Sigmoid colon (tissue), 6 donors: ENCODE measurements at regions not wholly inside any gene's neighbourhood (a gene's known extent, or its start where the extent isn't known, plus 50 kb on each side); places are given as distances from the start of the nearest gene placed in this dataset.

Experiments
- DNase-seq: peaks from one replicate; pipeline ENCODE4 v3.0.0-alpha.2; 2019
- H3K27ac ChIP-seq, 4 donors: fragments of 200-600 bp; sonication (generic); one replicate each; pipeline ENCODE4 v1.5.1; 2016 to 2019; ENCODE audit warnings: mild to moderate bottlenecking in 1 of 4
- H3K27me3 ChIP-seq, 3 donors: fragments of 200-600 bp; sonication (generic); one replicate each; pipeline ENCODE4 v1.5.1; 2019; ENCODE audit warnings: mild to moderate bottlenecking in 1 of 3
- H3K36me3 ChIP-seq, 4 donors: fragments of 200-600 bp; sonication (generic); one replicate each; pipeline ENCODE4 v1.5.1; 2016 to 2019
- H3K4me1 ChIP-seq, 4 donors: fragments of 200-600 bp; sonication (generic); one replicate each; pipeline ENCODE4 v1.5.1; 2017 to 2019
- H3K4me3 ChIP-seq, 4 donors: fragments of 200-600 bp; sonication (generic); one replicate each; pipeline ENCODE4 v1.5.1; 2017 to 2019; ENCODE audit warnings: mild to moderate bottlenecking in 2 of 4, moderate library complexity in 1 of 4
- H3K9me3 ChIP-seq, 4 donors: fragments of 200-600 bp in 3 of 4; sonication (generic) in 3 of 4; one replicate each; pipeline versions ENCODE4 v1.5.1 to v1.6.1; 2013 to 2019
- EP300 ChIP-seq, 4 donors: sonication (generic); formaldehyde crosslinking; IDR thresholded peaks; one replicate each; pipeline ENCODE4 v1.6.1; 2017; ENCODE audit warnings: antibody characterized with exemption in 4 of 4
- POLR2A ChIP-seq, 2 donors: fragments of 450-650 bp; IDR thresholded peaks; one replicate each; pipeline ENCODE4 v1.6.1; 2016; ENCODE audit warnings: antibody characterized with exemption in 2 of 2, mild to moderate bottlenecking in 2 of 2, moderate library complexity in 2 of 2
- POLR2AphosphoS5 ChIP-seq, 4 donors: sonication (generic); formaldehyde crosslinking; IDR thresholded peaks; one replicate each; pipeline ENCODE4 v1.6.1; 2017; ENCODE audit warnings: antibody characterized with exemption in 4 of 4
- WGBS, 2 donors: extraction: QIAGEN DNeasy Blood & Tissue Kit; methylation state at CpG; one replicate each; pipeline ENCODE4 v1.1.7; 2013; 5-methylcytosine and 5-hydroxymethylcytosine counted together
- intact Hi-C: fragments of 100-400 bp; cut with DNase I; formaldehyde crosslinking; loops from one replicate; pipeline ENCODE4 v1.15.1; 2023
- TF ChIP-seq, protein P1 (sequence below), 4 experiments: fragments of 450-650 bp in 3 of 4; fragments of 200-600 bp in 1 of 4; IDR thresholded peaks; one replicate each; pipeline ENCODE4 v1.5.1; 2016 to 2019; ENCODE audit warnings: antibody characterized with exemption in 4 of 4, mild to moderate bottlenecking in 3 of 4, moderate library complexity in 2 of 4
- donor health status: healthy with polysubstance abuse.
- donor health status: healthy.

DNA sequence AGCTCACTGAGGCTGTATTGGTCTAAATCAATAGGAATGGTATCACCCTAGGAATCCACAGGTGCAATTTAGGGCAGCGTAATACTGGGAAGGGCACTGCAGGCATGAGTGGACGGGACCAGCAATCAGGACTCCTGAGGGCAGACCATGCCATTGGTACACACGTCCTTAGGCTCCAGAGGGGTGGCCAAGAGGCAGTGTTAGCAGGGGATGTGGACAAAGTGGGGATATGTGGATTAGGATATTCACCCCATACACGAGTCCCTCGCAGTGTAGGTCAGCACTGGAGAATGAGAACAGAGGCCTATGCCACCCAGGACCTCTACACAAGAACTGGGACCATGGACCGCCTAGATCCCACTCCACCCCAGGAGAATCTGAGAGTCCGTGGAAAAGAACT is 389.8 kb downstream of the BCL11A start:
- 90 to 94% methylated on average over 7 of the region's 7 CpGs for WGBS, 2 donors
- DNase-seq: no peak
- Histone ChIP-seq H3K4me3 (no peak overlapping the region), H3K9me3 (no peaks in the 10 kb centered on the region), H3K27ac (no peak overlapping the region), H3K4me1 (no peaks in the 10 kb centered on the region), H3K36me3 (no peaks in the 10 kb centered on the region), H3K27me3 (no peaks in the 10 kb centered on the region)
- TF ChIP-seq, protein P1, sequence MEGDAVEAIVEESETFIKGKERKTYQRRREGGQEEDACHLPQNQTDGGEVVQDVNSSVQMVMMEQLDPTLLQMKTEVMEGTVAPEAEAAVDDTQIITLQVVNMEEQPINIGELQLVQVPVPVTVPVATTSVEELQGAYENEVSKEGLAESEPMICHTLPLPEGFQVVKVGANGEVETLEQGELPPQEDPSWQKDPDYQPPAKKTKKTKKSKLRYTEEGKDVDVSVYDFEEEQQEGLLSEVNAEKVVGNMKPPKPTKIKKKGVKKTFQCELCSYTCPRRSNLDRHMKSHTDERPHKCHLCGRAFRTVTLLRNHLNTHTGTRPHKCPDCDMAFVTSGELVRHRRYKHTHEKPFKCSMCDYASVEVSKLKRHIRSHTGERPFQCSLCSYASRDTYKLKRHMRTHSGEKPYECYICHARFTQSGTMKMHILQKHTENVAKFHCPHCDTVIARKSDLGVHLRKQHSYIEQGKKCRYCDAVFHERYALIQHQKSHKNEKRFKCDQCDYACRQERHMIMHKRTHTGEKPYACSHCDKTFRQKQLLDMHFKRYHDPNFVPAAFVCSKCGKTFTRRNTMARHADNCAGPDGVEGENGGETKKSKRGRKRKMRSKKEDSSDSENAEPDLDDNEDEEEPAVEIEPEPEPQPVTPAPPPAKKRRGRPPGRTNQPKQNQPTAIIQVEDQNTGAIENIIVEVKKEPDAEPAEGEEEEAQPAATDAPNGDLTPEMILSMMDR (IDR thresholded peaks at IDR 0.05): no peak
- TF ChIP-seq EP300 (IDR thresholded peaks at IDR 0.05): no peak
- no peak for TF ChIP-seq POLR2A (IDR thresholded peaks at IDR 0.05)
- TF ChIP-seq POLR2AphosphoS5 (IDR thresholded peaks at IDR 0.05): no peak
- intact Hi-C loops: no loop called here

DNA sequence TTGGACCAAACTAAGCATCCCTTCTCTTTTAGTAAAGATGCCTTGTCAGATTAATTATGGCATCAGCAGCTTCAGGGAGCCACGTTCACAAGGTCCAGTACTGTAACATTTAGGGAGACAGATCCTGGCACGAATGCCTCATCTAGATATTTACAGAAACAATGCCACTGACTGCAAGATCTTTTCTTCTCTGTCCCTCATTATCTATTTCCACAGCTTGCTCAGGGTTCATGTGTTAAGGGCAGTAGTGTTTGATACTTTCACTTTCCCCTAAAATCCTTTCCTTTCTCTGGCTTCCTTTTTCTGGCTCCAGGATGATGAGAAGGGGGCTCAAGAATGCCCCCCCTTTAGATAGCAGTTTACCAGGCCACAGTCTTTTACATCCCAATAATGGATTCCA is 393.9 kb downstream of the BCL11A start:
- Histone ChIP-seq H3K4me3 (no peak overlapping the region), H3K27ac (no peak overlapping the region), H3K4me1 (no peaks in the 10 kb centered on the region), H3K36me3 (no peaks in the 10 kb centered on the region), H3K27me3 (no peaks in the 10 kb centered on the region), H3K9me3 (no peaks in the 10 kb centered on the region)
- TF ChIP-seq POLR2A (IDR thresholded peaks at IDR 0.05): no peak
- TF ChIP-seq POLR2AphosphoS5 (IDR thresholded peaks at IDR 0.05): no peak
- no peak for TF ChIP-seq EP300 (IDR thresholded peaks at IDR 0.05)
- TF ChIP-seq, protein P1 (IDR thresholded peaks at IDR 0.05): no peak
- intact Hi-C loops: no loop called here
- DNase-seq: no peak
- WGBS, 2 donors: 39 to 43% methylated on average over 2 of the region's 2 CpGs

DNA sequence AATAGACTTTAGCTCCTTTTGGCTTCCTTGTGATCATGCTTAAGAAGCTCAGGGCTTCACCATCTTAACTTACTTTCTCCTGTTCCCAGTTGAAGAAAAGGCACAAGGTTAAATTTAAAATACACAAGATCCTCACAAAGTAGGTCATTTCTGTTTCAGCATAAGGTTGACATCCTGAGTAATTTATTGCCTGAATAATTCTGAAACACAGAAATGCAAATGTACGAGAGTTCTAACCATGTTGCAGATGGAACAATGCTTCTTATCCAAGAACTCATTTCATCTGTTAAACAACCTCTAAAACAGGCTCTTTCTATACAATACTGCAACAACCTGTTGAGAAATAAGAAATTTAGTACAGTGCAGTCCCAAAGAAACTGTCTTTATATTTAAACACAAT is 395.2 kb downstream of the BCL11A start:
- no peak for TF ChIP-seq POLR2AphosphoS5 (IDR thresholded peaks at IDR 0.05)
- TF ChIP-seq, protein P1 (IDR thresholded peaks at IDR 0.05): no peak
- no peak for TF ChIP-seq EP300 (IDR thresholded peaks at IDR 0.05)
- no peak for TF ChIP-seq POLR2A (IDR thresholded peaks at IDR 0.05)
- no peak overlapping the region for H3K4me3 ChIP-seq
- no peak overlapping the region for H3K27ac ChIP-seq
- intact Hi-C loops: no loop called here
- WGBS, 2 donors: 76 to 88% methylated on average over 1 of the region's 1 CpG
- DNase-seq: no peak
- no peaks in the 10 kb centered on the region for H3K4me1 ChIP-seq
- no peaks in the 10 kb centered on the region for H3K9me3 ChIP-seq
- H3K27me3 ChIP-seq: no peaks in the 10 kb centered on the region
- H3K36me3 ChIP-seq: no peaks in the 10 kb centered on the region

DNA sequence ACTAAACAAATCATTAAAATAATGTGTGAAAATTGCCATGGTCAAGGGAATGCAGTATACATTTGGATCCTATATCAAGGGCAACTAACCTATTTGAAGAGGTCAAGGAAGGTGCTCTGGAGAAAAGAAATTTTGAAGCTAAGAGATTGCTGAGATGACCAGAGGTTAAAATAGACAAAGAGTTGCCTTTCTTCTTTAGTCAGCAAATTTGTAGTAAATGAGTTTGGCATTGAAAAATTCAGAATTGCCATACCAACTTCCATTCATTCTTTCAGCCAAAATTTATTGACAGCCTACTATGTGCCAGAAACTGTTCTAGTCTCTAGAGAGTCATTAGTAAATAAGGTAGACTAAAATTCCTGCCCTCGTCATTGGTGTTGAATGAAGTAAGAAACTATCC is 396.2 kb downstream of the BCL11A start:
- no peak for DNase-seq
- intact Hi-C loops: no loop called here
- WGBS, 2 donors: 89 to 95% methylated on average over 1 of the region's 1 CpG
- Histone ChIP-seq H3K27ac (no peak overlapping the region), H3K4me3 (no peak overlapping the region), H3K4me1 (no peaks in the 10 kb centered on the region), H3K27me3 (no peaks in the 10 kb centered on the region), H3K36me3 (no peaks in the 10 kb centered on the region), H3K9me3 (no peaks in the 10 kb centered on the region)
- TF ChIP-seq, protein P1 (IDR thresholded peaks at IDR 0.05): no peak
- TF ChIP-seq POLR2AphosphoS5 (IDR thresholded peaks at IDR 0.05) (no peak), POLR2A (IDR thresholded peaks at IDR 0.05) (no peak), EP300 (IDR thresholded peaks at IDR 0.05) (no peak)

DNA sequence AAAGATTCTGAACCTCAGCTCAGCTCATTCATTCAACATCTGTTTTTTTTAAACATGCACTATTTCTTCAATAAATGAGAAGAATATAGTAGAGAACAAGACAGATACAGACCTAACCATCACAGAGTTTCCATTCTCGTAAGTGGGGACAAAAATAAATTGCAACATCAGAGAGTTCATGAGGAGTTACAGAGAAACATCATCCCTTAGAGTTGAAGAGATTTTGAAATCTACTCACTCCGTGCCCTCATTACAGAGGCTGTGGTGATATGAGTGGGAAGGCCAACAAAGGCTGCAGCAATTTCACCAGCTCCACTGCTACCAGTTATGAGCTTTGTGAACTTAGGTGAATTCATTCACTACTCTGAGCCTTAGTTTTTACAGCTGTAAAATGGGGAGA is 399.3 kb downstream of the BCL11A start:
- TF ChIP-seq, protein P1 (IDR thresholded peaks at IDR 0.05): no peak
- no peak for TF ChIP-seq POLR2A (IDR thresholded peaks at IDR 0.05)
- no peak for TF ChIP-seq POLR2AphosphoS5 (IDR thresholded peaks at IDR 0.05)
- TF ChIP-seq EP300 (IDR thresholded peaks at IDR 0.05): no peak
- intact Hi-C loops: no loop called here
- Histone ChIP-seq H3K27ac (no peak overlapping the region), H3K9me3 (no peaks in the 10 kb centered on the region), H3K36me3 (no peaks in the 10 kb centered on the region), H3K27me3 (no peaks in the 10 kb centered on the region), H3K4me1 (no peaks in the 10 kb centered on the region), H3K4me3 (no peak overlapping the region)
- DNase-seq: no peak
- WGBS, 2 donors: 82 to 85% methylated on average over 2 of the region's 2 CpGs
